Activated CD8-positive, alpha-beta memory T cell treated with anti-CD3 and anti-CD28 coated beads for 36 hours (primary cell): ENCODE measurements at regions not wholly inside any gene's neighbourhood (a gene's known extent, or its start where the extent isn't known, plus 50 kb on each side); places are given as distances from the start of the nearest gene placed in this dataset.
"Not testable (repeated sequence)": the region's sequence is repeated elsewhere in the genome, so short reads cannot be mapped to it uniquely, and the experiment has no call there.

Experiments used
- CTCF ChIA-PET: fragments of 350-600 bp; sonication (Branson Sonifier 250); formaldehyde crosslinking; loops from one replicate; lab custom pipeline; 2021; ENCODE audit warnings: antibody characterized with exemption; lab: Charles Lee
- POLR2A ChIA-PET: fragments of 350-600 bp; sonication (Branson Sonifier 250); formaldehyde crosslinking; loops from one replicate; lab custom pipeline; 2021; ENCODE audit warnings: antibody characterized with exemption; lab: Charles Lee

DNA sequence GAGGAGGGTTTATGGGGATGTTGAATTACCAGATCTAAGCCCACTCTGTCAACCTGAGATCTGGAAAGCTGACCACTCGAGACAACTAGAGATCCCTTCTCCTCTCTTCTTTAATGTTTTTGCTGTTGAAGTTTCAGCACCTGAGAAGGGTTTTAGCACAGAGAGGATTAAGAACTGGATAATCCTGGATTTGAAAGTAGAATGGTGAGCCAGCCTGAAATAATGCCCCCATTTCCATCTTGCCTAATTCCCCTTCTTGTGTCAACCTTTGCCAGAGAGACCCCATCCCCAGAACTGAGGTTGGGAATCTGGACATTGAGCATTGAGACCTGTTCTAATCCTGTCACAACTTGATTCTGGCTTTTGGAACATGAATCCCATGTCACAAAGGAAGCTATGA is 87.8 kb upstream of the RFLNA start:
- ChIA-PET POLR2A (no interaction called here), CTCF (interaction anchor here (0.5 kb wide), 1 partner anchor 123 kb away, joined by 3 read pairs; no protein-coding TSS in a partner anchor)

DNA sequence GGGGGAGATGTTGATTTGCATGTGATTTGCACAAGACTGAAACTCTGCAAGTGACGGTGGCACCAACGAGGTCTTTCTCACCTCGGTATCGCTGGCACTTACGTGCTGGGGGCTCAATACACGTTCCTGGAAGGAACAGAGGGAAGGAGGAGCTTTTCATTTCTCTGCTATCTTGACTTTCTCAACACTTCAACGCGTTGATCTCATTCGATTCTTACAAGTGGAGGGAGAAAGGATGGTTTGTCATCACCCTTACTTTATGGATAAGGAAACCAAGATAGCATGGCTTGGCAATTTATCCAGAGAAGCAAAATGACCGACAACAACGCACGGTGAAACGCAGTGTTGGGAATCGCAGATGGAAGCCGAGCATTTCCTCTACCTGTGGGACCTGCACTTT is 87.3 kb upstream of the RFLNA start:
- CTCF ChIA-PET = no interaction called here
- POLR2A ChIA-PET = no interaction called here

DNA sequence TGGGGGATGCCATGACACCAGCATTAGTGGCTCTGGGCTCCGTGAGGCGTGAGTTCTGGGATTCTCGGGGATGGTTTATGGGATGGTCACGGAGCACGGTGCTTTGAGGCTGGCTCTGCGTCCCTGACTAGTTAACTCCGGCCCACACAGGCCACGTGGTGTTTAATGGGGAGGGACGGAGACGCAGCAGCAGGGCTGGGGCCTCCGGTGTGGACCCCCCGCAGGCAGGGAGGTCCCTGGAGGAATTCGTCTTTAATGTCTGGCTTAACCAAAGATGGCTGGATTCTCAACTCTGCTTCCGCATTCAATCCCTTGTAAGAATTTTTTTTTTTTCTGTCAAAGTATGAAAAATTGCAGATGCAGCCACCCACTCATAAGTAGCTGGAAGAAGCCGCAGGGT is 86.4 kb upstream of the RFLNA start:
- ChIA-PET POLR2A (no interaction called here), CTCF (no interaction called here)

DNA sequence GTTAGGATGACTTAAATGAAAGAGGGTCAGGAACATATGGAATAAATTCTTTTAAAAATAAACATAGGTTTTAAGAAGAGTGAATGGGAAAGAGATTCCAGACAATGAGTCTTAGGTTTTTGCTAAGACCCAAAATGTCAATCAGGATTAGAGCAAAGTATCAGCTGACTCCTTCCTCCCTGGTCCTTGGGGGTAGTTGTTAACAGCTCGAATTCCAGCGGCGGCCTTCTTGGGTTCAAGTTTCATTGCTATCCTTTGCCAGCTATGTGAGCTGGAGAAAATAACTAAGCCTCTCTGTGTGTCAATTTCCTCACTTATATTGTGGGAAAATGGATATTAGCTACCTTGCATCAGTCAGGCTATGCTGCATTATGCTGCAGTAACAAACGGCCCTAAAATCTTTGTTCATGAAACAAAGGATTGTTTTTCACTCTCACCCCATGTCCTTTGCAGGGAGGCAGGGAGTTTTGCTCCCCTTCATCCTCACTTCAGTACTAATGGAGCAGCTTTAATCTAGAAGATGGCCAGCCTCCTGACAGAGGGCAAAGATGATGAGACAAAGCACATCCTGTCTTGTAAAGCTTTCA is 83.8 kb upstream of the RFLNA start:
- POLR2A ChIA-PET = no interaction called here
- CTCF ChIA-PET = no interaction called here

DNA sequence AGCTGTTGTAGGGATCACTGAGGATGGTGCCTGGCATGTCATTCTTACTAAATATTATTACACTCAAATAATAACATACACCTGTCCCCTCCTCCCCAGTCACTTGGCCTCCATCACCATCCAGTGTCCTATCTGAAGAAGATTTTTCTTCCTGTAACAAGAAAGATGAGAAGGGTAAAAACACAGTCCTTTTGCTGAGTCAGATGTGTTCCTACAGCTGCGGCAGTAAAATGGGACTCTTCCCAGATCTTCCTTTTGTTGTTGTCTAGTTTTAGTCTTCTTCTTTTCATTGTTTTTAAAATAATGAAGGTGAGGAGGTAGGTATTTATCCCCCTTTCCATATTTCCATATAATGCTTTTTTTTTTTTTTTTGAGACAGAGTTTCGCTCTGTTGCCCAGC is 83.1 kb upstream of the RFLNA start:
- ChIA-PET POLR2A (no interaction called here), CTCF (no interaction called here)

DNA sequence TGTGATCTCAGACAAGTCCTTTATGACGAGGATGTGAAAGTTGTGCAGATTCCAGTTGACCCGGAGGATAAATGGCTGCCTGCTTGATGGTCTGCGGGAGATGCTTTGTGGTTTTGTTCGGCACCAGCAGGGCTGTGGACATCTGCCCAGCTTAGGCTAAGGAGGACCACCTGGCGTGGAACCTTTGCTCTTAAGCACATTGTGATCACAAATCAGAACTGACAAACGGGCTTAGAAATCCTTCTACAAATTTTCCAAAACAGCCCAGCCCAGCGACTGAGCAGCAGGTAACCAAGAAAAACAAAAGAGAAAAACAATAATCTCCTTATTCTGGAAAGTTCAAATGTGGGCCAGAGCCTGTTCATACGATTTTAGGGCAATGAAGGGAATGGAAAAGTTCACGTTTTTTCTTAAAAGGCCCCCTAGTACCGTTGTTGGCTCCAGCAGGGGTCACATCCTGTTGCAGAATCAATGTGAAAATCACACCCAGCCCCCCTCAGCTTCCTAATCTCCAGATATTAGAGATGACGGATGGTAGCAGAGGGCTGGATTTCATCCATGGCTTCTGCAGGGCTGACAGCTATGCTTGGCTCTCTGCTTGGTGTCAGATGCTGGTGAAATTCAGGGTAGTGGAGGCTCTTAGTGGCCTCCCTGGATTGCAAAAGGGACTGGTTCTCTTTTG is 81.1 kb upstream of the RFLNA start:
- POLR2A ChIA-PET = no interaction called here

DNA sequence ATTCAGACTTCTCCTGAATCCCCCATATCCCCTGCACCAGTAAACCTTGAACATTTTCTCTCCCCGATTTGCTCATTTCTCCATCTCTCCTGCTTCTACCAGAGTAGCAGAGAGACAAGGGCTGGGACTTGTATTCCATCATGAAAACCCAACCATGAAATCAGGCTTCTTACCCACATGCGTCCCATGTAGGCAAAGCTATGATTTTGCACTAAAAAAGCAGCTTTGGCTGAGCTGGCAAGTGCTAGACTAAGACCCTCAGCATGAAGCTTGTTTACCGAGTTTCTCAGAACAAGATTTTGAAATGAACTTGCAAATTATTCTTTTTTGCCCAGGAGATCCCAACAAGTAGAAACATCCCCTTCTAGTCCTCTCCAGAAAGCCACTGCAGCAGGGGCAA is 80.3 kb upstream of the RFLNA start:
- CTCF ChIA-PET = no interaction called here
- POLR2A ChIA-PET = no interaction called here

More for the DNA sequence above, 81.1 kb upstream of the RFLNA start:
- CTCF ChIA-PET = no interaction called here

DNA sequence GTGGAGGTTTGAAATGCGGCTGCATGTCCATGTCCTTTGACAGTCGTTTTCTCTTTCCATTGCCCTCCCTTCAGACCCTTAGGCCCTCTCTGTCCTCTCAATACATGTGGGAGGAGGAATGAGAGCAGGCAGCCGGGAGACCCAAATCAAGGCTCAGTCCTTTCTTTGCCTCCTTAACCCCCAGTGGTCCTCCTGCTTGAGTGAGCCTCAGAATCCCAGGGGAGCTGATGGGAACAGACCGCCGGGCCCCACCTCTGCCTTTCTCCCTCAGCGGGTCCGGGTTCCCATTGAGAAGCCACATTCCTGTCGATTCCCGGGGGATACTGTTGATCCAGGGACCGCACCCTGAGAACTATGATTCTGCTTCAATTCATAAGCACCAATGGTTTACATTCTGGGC is 77.9 kb upstream of the RFLNA start:
- POLR2A ChIA-PET = no interaction called here
- CTCF ChIA-PET = no interaction called here

DNA sequence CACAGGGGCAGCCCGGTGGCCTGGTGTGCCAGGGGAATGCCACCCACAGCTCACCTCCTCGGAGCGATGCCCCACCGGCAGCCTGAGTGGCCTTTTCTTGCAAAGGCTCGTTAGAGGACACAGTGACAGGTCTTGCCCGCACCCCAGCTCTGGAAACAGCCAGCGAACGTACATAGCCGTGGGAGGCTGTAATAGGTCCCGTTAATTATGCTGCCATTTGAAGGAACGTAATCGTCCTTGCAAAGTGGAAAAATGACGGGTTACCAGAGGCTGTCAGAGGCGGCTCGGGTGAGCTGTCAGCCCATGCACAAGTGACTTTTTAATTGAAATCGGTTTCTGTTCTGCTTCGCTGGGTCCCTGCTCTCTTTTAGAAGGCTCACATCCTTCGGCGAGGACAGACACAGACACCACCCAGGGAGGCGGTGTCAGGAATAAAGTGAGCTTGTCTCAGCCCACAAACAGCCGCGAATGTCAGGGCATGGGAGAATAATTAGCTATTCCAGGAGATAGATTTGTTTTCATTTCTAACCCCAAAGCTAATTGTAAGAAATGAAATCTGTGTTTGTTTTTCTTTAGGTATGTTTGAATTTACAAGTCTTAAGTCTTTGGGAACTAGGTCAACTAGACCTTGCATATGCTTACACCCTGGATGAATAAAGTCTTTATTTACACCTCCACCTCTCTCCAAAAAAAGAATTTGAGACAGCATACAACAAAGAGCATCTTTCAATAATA is 77.2 kb upstream of the RFLNA start:
- ChIA-PET POLR2A (no interaction called here), CTCF (no interaction called here)

DNA sequence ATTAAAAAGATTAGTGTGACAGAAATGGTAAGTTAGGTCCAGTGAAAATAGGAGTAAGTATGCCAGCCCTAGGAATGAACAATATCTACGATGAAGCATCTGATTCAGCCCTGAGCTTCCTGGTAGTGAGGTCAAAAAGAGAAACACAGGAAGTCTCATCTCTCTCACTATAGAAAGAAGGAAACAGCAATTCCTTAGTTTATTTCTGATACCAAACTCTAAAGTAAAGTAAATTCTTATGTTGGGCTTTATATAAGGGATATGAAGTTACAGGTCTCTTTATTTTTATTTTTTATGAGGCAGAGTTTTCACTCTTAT is 76.7 kb upstream of the RFLNA start:
- CTCF ChIA-PET = no interaction called here
- POLR2A ChIA-PET = no interaction called here

DNA sequence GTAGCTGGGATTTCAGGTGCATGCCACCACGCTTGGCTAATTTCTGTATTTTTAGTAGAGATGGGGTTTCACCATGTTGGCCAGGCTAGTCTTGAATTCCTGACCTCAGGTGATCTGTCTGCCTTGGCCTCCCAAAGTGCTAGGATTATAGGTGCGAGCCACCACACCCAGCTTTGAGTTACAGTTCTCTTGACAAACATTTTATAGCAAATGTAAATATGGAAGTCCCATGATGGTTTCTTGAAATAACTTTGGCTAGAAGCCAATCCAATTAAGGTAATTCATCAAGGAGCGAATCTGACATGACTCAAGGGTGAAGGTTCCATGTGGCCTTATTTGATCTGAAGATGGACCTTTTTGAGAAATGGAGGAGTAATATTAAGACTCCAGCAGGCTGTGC is 76.2 kb upstream of the RFLNA start:
- POLR2A ChIA-PET, CTCF ChIA-PET: not testable (repeated sequence)

DNA sequence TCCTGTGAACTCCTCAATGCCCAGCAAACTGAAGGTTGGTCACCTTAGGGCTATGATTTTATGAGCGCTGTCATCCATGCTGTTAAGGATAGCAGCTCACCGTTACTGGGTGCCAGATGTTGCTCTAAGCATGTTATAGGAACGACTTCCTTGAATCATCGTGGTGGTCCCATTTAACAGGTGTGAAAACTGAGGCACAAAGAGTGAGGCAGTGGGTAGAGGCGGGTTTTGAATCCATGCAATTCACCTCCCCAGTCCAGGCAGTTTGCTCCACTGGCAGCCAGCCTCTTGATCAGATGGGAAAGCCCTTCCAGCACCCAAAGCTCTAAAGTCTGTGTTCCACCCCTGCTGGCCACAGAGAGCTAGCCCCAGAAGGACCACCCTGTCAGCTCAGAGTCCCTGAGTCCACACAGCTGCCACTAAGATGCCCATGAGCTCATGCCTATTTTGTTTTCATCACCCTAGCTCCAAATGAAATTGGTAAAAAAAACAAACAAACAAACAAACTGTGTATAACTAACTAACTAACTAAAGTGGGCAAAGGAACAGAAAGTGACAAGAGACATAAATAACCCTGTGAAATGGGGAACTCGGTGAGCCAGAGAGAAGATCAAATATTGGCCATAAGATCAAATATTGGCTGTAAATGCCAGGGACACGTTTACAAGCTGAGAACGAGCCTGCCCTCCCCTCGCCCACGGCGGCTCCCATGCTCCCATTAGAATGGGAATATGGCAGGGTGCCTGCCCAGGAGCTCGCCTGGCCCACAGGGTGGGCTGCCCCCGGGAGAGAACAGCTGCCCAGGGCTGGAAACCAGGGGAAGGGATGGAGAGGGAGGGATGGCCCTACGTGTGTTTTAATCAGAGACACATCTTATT is 72.3 kb upstream of the RFLNA start:
- ChIA-PET POLR2A (no interaction called here), CTCF (no interaction called here)

DNA sequence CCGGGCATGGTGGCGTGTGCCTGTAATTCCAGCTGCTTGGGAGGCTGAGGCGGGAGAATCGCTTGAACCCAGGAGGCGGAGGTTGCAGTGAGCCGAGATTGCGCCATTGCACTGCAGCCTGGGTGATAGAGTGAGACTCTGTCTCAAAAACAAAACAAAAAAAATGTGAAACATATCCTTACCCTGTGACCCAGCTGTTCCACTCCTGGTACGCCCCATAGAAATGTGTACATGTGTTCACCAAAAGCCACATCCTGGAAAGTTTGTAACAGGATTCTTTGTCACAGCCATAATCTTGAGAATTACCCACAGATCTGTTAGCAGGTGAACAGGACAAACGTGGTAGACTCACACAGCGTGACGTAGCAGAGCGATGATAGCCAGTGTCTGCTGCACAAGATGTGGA is 71.2 kb upstream of the RFLNA start:
- CTCF ChIA-PET, POLR2A ChIA-PET: not testable (repeated sequence)

DNA sequence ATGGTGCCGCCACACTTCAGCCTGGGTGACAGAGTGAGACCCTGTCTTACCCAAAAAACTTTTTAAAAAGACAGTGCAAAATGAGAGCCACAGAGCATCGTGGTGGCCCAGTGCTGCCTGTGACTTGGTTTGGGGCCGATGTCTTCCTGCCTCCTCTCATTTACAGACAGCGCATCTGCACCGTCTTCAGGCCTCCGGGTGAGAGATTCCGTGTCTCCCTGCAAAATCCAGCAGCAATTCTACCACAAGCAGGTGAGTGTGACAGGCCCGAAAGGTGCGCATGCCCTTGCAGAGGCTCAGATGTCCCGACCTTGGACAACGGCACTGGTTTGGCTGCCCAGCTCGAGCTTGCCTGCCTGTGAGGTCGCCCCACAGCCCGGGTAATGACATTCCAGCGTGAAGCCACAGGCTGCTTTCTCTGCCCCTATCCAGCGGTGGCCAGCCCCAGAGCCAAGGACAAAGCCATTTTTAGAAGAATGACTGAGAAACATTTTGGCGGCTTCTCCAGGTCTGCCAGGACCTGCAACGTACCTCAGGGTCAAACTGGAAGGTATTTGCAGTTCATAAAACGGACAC is 70.3 kb upstream of the RFLNA start:
- ChIA-PET POLR2A (no interaction called here), CTCF (no interaction called here)

DNA sequence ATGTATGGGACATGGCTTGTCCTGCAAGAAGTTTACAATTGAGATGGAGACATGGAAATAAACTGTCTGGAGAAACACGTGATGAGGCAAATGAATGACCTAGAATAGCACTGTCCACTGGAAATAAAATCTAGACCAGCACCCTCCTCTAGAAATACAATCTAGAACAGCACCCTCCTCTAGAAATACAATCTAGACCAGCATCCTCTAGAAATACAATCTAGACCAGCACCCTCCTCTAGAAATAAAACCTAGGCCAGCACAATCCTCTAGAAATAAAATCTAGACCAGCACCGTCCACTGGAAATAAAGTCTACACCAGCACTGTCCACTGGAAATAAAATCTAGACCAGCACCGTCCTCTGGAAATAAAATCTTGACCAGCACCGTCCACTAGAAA is 69.2 kb upstream of the RFLNA start:
- ChIA-PET CTCF (interaction anchor here (0.5 to 1.1 kb wide), 2 partner anchors 10 to 40 kb away, joined by 3 to 4 read pairs; no protein-coding TSS in a partner anchor), POLR2A (no interaction called here)

DNA sequence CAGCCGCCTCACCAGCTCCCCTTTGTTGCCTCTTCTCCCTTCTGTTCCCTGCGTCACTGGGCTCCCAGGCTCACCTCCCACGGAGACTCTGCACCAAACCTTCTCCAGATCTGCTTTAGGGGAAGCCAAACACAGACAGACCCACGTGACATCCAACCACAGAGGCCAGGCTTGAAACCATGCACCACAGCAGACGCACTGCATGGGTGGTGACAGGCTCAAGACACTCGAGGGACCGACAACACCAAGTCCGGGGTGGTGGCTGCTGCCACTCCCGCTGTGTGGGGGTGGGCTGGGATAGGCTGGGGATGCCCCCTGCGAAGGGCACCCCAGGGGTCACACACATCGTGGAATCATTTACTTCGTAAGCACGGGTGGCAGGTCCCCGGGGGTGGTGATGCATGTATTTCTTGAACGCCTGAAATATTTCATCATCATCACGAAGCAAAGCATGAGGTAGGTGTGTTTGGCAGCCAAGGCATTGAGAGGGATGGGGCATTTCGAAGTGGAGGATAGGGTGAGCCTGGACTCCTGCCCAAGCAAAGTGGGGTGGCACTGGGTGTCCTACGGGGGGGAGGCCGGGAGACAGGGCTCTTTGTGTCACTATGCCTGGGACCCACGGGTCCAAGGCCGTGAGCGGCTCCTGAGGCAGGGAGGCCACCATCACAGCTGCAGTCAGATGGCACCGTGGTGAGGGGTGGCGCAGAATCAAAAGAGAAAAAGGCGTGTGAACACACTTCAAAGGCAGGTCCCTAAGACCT is 66.8 kb upstream of the RFLNA start:
- POLR2A ChIA-PET = no interaction called here
- CTCF ChIA-PET = no interaction called here

DNA sequence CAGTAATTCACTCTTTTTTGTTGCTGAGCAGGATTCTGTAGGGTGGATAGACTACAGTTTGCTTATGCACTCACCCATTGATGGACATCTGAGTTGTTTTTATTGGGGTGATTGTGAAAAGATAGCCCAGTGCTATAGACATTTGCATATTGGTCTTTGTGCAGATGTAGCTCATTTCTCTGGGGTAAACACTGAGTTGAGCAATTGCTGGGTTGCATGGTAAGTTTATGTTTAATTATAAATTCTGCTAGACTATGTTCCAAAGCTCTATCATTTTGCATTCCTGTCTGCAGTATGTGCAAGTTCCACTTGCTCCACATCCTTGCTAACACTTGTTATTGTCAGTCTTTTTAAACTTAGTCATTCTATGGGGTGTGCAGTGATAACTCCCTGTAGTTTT is 65.4 kb upstream of the RFLNA start:
- POLR2A ChIA-PET = no interaction called here
- CTCF ChIA-PET = no interaction called here

DNA sequence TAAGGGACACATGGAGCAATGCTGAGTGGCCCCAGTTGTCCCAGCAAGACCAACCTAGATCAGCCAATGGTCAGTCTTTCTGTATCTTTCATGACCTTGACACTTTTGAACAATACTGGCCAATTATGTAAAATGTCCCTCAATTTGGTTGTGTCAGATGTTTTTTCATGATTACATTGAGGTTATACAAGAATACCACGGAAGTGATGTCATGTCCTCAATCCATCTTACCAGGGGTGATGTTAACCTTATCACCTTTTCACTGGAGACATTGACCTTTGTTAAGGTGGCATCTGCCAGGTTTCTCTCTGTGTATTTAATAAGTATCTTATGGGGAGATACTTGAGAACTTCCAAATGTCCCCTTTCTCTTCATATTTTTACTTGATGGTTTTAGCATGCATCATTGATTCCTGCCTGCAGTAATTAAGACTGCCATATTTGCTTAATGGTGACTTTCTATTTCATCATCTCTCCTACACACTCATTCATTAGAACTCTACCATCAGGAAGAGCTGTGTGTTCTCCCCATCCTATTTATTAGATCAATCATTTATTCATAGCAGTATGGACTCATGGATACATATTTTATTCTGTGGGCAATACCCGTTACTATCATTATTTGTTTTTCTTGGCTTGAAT is 64.7 kb upstream of the RFLNA start:
- ChIA-PET CTCF (no interaction called here), POLR2A (no interaction called here)

DNA sequence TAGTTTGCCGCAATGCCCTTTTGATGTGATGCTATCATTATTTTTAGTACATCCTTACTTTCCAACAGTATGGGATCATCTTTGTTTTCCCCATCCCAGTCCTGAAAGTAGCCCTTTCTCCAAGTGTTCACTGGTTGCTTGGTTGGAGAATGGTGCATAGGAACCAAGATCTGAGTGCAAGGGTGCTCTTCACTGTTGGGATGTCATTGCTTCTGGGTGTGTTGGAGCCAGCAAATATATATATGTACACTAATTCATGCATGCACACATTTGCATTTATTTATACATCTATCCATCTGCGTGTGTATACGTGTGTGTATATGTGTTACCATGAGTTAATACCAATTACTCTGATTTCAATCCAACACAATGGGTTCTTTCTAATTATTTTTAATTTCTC is 64.1 kb upstream of the RFLNA start:
- ChIA-PET CTCF (no interaction called here), POLR2A (no interaction called here)
